KG1 (cell line): ENCODE measurements at regions not wholly inside any gene's neighbourhood (a gene's known extent, or its start where the extent isn't known, plus 50 kb on each side); places are given as distances from the start of the nearest gene placed in this dataset.

ENCODE experiments used
- DNase-seq: peaks from one replicate; lab custom pipeline; 2025; lab: John Stamatoyannopoulos, UW

GRCh38 chr19:28502879-28503734, 709.8 kb downstream of the UQCRFS1 start:
- DNase-seq = no peak

DNA sequence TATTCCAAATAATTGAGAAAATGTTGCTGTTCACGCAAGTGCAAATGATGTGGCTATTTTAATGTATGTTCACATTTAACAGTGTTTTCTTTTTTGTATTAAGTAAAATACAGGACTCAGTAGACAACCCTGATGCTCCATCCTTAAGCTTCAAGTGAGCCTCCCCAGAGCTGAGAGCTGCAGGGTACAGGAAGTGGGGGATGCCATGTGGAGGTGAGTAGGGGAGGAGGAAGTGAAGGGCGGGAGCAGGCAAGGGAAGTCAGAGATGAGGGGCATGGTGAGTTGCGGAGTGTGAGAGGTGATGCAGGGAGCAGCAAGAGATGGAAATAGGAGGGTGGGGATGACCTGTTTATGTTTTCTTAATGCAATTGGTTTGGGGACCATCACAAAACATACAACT, 711.0 kb downstream of the UQCRFS1 start:
- DNase-seq = no peak

GRCh38 chr19:28500982-28501630, 711.8 kb downstream of the UQCRFS1 start:
- no peak for DNase-seq

DNA sequence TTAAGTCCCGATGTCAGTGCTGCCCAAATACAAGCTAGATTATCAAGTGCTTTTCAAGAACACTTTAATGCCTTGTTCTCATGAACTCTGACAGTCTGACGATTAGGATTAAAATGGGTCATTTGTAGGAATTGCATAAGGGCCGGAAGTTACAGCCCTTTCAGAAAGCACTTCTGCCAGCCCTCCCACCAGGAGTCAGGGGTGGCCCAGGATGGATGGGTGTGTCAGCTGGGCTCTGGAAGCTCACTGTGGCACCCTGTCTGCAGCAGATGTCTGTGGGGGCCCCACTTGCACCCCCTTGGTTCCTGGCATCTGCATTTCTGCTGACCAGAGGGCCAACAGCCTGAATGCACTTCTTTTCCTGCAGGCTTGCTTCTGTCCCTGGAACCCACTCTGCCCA, 712.7 kb downstream of the UQCRFS1 start:
- DNase-seq = no peak

- no peak for DNase-seq
These were observed 714.5 kb downstream of the UQCRFS1 start for GRCh38 chr19:28498404-28498976.

- no peak for DNase-seq
These were observed 715.1 kb downstream of the UQCRFS1 start for GRCh38 chr19:28497887-28498286.

DNA sequence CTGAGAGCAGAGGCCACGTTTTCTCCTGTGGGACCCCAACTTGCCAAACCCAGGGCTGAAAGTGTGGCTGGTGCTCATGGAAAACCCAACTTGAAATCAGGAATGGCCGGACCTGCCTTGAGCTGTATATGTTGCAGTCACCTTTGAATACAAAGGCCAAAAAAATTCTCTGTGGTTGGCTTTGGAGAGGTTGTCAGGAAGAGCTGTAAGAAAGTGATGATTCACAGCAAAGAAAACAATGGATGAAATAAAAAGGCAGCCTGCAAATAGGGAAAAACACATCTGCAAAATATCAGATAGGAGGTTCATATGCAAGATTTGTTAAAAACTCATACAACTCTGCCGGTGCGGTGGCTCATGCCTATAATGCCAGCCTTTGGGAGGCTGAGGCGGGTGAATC, 715.8 kb downstream of the UQCRFS1 start:
- DNase-seq = no peak

DNA sequence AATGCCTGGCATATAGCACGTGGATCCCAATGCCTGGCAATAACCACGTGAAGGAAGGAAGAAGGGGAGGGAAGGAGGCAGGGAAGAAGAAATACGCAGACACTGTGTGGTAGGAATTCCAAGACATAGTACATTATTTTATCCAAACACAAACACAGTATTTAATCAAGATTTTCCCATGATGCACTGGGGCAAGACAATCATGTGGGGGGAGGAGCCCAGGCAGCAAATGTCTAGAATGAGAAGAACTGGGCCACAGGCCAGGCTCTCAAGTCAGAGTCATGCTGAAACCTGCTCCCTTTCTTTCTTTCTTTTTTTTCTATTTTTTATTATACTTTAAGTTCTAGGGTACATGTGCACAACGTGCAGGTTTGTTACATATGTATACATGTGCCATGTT, 717.9 kb downstream of the UQCRFS1 start:
- DNase-seq = no peak

DNA sequence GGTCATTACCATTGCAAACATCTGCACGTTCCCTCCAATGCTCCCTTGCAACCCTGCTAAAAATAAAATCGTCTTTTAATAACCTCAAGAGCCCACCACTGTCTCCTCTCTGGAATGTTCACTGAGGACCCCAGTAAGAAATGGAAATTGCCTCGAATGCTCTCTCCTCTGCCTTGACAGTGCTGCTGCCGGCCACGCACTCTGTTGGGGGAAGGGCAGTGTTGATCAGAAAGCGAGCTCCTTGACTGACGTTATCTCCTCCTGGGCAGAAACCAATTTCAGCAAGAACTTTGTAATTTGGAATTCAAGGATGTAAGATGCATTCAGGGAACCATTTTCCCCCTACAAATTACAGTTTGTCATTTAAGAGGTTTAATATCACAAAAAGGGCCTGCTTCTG, 718.5 kb downstream of the UQCRFS1 start:
- no peak for DNase-seq

- no peak for DNase-seq
These were observed 719.1 kb downstream of the UQCRFS1 start for GRCh38 chr19:28493884-28494283.

DNA sequence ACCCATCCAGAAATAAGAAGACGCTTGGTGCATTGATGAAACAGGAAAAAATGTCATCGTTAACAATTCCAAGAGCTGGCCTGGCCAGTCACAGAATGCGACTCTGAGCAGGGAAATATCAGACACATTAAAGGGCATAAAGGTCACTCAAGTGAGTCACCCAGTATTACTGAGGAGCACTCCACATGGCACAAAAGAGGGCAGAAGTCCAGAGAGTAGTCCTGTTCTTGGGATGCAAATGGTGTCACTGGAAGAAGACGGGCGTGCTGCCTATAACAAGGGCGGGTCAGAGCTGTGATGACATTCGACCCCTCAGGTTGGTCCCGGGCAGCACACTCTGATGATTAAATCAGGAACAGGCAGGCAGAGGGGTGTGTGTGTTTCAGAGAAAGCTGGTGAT, 720.3 kb downstream of the UQCRFS1 start:
- no peak for DNase-seq

DNA sequence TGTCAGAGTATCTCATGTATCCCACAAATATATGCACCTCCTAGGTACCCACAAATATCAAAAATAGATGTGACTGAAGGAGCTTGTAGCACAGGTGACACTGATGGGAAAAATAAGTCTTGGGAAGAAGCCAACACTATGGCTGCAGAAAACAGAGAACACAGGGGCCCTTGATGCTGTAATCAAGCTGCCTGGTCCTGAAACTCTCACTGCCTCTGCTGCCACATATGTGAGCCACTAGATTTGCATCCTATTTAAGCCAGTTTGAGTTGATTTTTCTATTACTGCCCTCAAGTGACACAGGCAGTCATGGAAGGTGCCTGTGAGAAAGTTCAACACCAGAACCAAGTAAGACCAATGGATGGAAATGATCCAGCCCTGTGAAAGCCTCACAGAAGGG, 720.8 kb downstream of the UQCRFS1 start:
- DNase-seq = no peak

DNA sequence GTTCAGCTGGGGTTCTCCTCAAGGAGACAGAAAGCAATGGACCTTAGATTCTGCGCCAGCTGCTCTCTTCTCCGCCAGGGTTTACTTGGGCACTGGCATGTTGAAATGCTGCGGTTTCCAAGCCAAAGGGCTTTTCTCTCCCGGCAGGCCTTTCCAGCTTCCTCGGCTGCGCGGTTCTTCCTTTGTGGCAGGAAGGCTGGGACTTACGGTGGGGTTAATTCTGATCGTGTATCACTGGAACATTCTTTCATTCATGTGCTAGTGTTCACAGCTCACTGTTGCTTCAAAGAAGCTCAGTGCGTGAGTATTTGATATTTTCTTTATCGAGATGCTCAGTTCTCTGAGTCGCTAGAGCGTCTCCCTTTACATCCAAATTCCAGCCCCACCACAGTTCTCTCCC, 723.2 kb downstream of the UQCRFS1 start:
- no peak for DNase-seq

DNA sequence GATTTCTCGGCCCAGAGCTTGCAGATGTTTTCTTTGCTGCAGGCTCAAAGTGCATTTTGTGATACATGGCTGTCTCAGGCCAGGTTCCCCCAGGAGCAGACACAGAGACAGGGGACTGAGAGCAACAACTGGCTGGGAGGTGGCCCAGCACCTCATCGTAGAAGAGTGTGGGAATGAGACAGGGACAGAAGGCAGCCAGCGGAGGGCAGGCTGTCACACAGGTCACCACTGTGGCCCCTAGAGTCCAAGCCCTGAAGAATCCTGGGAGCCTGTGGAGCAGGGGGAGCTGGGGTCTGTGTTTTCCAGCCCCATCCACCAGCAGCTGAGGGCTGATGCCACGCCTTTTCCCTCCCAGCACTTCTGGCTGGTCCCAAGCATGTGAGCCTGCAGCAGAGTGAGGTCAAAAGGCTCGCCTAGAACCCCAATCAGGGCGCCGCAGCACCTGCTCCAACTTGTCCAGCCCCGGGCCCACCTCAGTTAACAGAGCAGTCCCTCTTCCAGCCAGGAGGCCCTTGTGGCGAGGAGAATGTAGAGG, 723.8 kb downstream of the UQCRFS1 start:
- DNase-seq = no peak

- no peak for DNase-seq
These were observed 725.0 kb downstream of the UQCRFS1 start for GRCh38 chr19:28487999-28488398.

DNA sequence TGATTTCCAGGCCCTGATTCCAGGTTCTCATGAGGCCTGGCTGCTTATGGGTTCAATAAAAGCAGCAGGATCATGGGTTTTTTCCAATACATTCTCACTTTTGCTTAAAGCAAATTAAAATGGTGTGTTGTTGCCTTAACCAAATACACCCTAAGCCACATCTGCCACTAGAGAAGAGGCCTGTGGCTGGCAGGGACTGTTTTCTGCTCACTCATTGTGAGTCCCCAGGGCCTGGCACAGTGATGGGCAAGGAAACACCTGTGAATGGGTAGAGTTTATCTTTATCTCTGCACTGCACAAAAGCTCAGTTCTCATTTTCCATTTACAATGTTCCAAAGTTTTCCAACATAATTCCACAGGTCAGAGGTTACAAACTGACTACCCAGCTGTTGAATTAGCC, 726.0 kb downstream of the UQCRFS1 start:
- DNase-seq = no peak

DNA sequence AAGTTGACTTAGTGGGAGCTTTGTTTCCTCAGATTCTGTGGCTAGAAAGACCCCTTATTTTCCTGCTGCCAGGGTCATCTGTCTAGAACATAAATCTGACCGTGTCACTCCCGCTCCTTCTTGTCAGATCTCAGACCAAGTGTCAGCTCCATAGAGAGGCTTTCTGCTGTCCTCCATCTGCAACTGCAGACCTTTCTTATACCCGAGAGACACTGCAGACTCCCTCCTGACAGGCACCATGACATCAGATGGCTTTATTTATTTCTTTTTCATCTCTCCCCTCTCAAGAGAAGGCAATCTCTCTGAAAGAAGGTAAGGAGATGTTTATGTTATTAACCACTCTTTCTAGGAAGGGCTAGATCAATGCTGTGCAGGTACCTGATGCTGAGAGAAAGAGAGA, 726.5 kb downstream of the UQCRFS1 start:
- DNase-seq = no peak

- DNase-seq = no peak
These were observed 727.7 kb downstream of the UQCRFS1 start for GRCh38 chr19:28485292-28485691.

GRCh38 chr19:28483197-28483596, 729.8 kb downstream of the UQCRFS1 start:
- DNase-seq = no peak

DNA sequence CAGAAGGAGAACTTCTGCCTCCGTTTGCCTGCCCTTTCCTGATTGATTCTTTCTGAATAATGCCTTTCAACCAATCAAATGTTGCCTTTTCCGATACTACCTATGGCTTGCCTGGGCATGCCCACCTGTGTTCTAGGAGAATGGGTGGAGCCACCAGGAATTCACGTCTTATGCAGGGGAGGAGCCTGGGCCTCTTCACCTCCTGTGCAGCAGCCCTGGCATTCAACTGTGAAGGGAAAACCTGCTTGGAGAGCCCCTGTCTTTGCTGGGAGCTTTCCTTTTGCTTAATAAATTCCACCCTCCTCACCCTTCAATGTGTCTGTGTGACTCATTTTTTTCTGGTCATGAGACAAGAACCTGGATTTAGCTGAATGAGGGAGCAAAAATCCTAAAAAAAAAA, 730.7 kb downstream of the UQCRFS1 start:
- no peak for DNase-seq

DNA sequence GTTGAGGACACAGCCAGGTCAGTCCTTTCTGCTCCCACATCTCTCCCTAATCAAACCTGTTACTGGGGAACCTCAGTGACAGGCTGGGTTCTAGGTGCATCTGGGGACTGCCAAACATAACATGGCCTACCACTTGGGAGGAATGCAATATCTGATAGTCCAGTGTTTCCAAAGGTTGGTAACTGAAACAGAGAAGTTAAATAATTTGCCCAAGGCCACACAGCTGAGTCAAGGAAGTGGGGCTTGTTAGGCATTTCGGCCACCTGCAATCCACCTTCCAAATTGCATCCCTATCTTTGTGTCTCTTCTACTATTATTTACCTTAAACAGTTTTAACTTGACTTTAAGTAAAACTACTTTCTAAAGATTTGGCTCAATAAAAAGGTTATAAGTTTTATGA, 731.3 kb downstream of the UQCRFS1 start:
- DNase-seq = no peak

DNA sequence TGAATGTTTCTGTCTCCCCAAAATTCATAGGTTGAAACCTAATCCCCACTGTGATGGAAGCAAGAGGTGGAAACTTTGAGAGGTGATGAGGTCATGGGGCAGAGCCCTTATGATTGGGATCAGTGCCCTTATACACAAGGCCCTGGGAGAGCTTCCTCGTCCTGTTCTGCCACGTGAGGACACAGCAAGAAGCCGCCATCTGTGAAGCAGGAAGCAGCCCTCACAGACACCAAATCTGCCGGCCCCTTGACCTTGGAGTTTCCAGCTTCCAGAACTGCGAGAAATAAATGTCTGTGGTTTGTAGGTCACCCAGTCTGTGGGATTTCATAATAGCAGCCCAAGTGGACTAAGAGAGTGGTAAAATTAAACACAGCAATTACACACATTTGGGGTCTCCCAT, 737.4 kb downstream of the UQCRFS1 start:
- no peak for DNase-seq

- DNase-seq = peak; percentile 13
These were observed 740.1 kb downstream of the UQCRFS1 start for GRCh38 chr19:28472843-28473242.
